GM12878 (cell line): ENCODE measurements at regions not wholly inside any gene's neighbourhood (a gene's known extent, or its start where the extent isn't known, plus 50 kb on each side); places are given as distances from the start of the nearest gene placed in this dataset.

ENCODE experiments used
- EZH2 ChIP-seq: IDR thresholded peaks from 2 replicates; pipeline ENCODE4 v1.6.1; 2012; ENCODE audit warnings: low read depth, mild to moderate bottlenecking, control low read depth, inconsistent platforms, low read length, borderline replicate concordance; ENCODE audit not compliant: control insufficient read depth
- MAX ChIP-seq: IDR thresholded peaks from 2 replicates; pipeline ENCODE4 v1.6.1; 2012; ENCODE audit warnings: low read depth, low read length, improper control_type of control experiment
- ZNF384 ChIP-seq: IDR thresholded peaks from 2 replicates; pipeline ENCODE4 v1.6.1; 2012; ENCODE audit warnings: low read depth, mild to moderate bottlenecking, low read length, improper control_type of control experiment, borderline replicate concordance

GRCh38 chr3:107103786-107104185 lies 273.5 kb upstream of the CCDC54 start:
- TF ChIP-seq EZH2, result no peak
- no peak for TF ChIP-seq MAX
- TF ChIP-seq ZNF384, result no peak
